NCI-H2196 (cell line): ENCODE measurements at regions not wholly inside any gene's neighbourhood (a gene's known extent, or its start where the extent isn't known, plus 50 kb on each side); places are given as distances from the start of the nearest gene placed in this dataset.
"Not testable (repeated sequence)": the region's sequence is repeated elsewhere in the genome, so short reads cannot be mapped to it uniquely, and the experiment has no call there.

Source experiments
- DNase-seq: peaks from one replicate; lab custom pipeline; 2025; ENCODE audit not compliant: unreplicated experiment; lab: John Stamatoyannopoulos, UW

DNA sequence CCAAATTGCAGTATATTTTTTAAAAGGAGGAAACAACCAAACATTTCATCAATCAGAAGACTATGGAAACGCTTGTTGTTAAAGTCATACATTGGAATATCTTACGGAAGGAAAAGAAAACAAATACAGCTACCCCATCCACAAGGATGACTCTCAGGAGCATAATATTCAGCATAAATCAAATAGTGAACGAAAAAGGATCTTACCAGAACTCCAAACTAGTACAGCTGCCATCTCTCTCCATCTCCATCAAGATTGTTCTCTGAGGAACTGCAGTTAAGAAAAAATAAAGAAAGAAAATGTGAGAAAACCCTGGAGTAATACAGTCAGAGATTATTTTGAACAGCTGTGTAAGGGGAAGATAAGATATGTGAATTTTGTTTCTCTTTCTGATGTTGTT lies 299.8 kb upstream of the CNTN5 start:
- DNase-seq, result no peak

DNA sequence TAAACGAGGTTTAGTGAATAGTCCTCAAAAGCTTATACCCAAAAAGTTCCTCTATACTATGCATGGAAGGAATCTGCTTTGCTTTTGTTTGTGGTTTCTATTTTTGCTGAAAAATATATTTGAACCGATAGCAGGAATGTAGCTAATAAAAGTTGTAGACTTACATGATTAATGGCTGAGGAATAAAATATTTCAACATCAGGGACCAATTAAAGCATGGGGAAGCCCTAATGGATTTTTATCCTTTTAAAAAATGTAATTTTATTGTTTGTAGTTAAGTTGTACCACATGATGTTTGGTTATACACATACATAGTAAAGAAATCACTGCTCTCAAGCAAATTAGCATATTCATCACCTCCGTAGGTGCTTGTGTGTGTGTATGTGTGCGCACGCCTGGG lies 295.3 kb upstream of the CNTN5 start:
- no peak for DNase-seq

DNA sequence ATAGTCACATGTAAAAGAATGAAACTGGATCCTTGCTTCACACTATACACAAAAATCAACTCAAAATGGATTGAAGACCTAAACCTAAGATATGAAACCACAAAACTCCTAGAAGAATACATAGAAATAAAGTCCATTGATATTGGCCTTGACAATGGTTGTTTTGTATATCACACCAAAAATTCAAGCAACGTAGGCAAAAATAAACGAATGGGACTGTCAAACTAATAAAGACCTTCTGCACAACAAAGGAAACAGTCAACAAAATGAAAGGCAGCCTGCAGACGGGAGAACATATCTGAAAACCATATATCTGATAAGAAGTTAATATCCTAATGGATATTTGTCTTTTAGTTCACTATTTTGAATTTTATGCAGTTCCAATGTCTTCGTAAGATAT lies 292.3 kb upstream of the CNTN5 start:
- no peak for DNase-seq

DNA sequence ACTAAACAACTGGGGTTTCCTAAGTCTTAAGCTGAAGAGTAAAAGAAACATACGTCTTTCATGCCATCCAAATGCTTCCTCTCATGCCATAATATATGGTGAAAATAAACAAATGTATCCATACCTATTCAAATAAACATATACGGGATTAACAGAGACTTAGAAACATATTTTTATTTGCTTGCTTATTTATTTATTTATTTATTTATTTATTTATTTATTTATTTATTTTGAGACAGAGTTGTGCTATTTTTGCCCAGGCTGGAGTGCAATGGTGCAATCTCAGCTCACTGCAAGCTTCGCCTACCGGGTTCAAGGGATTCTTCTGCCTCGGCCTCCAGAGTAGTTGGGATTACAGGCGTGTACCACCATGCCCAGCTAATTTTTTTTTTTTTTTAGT lies 291.6 kb upstream of the CNTN5 start:
- DNase-seq, result no peak

DNA sequence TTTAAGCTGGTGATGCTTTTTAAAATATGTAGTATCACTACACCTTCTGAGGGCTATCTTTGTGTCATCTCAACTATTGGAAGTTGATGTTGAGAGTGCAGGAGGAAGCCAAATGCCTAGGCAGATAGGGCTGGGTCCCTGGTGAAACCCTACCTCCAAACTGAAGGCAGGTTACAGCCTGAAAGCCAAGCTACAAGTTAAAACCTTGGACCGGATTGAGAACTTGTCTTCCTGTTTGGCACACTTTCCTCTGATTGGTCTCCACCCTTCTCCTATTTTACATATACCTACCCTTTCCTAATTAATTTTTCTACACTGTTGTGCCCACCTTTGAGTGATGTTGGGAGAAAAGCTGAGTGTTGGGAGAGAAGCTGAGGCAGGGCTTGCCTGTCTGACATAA lies 287.8 kb upstream of the CNTN5 start:
- DNase-seq, result no peak

DNA sequence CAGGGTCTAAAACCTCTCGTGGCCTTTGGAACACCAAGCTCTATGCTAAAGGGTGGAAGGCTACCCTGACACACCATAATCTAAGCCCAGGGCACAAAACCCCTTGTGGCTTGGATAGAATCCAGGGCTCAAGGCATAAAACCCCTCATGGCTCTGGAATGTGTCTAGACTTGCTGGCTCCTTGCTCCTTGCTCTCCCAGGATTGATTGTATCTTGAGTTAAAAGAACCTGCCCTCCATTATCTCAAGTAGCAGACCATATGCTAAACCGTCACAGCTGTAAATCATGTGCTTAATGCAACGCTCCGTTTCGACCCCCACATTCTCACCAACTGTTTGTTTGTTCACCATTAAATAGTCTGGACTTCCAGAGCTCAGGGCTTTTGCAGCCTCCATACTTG lies 287.4 kb upstream of the CNTN5 start:
- DNase-seq, result not testable (repeated sequence)

DNA sequence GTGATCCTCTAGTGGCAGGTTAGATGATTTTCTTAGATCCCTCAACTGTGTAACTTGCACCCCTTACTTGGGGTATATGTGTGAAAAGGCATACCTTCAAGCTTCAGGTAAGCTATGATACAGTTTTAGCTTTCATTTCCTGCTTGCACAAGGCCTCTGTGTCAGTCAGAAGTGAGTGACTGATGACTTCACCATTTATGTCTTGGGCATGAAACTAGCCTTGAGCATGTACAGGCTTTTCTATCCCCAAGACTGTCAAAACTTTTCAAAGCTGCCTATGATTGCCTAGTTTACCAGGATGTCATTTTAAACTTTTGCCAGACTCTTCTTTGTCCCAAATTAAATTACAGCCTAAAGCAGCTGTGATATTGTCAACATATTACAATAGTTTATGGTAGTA lies 286.1 kb upstream of the CNTN5 start:
- DNase-seq, result no peak

DNA sequence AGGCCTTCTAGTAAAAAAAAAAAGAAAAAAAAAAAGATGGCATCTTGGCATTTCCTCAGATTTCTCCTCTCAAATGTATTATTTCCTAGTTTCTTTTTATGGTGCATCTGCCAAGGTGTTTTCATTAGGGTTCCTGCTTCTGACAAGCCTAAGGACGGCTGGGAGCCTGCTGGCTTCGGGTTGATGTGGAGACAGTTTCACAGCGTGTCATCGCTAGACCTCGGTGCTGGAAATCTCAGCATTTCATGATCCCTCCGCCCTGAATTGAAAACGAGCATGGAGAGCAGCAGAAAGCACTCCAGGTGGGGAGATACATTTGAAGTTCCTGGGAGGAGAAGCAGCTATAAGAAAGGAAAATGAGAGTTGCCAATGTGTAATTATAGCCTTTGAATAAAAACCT lies 283.9 kb upstream of the CNTN5 start:
- no peak for DNase-seq

DNA sequence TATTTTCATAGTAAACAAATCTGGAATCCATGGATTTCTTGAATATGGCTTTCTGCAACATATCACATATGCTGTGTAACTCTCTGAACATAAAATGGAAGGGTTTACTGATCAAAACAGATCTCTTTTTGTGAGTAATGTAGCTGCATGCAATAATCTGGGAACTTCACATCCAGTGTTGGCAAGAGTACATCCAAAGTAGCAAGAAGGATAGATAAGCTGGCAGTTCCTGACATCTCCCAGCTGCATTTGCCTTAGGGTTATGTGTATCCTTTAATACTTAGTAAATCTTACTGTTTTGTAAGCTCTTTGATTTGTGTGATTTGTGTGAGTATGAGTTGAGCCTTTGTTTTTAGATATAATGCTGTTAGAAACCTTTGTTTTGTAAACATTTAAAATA lies 280.4 kb upstream of the CNTN5 start:
- DNase-seq, result no peak

DNA sequence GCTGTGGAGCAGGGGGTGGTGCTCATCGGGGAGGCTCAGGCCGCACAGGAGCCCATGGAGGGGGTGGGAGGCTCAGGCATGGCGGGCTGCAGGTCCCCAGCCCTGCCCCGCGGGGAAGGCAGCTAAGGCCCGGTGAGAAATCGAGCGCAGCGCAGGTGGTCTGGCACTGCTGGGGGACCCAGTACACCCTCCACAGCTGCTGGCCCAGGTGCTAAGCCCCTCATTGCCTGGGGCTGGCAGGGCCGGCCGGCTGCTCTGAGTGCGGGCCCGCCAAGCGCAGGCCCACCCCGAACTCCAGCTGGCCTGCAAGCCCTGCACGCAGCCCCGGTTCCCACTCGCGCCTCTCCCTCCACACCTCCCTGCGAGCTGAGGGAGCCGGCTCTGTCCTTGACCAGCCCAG lies 257.3 kb upstream of the CNTN5 start:
- DNase-seq, result not testable (repeated sequence)

DNA sequence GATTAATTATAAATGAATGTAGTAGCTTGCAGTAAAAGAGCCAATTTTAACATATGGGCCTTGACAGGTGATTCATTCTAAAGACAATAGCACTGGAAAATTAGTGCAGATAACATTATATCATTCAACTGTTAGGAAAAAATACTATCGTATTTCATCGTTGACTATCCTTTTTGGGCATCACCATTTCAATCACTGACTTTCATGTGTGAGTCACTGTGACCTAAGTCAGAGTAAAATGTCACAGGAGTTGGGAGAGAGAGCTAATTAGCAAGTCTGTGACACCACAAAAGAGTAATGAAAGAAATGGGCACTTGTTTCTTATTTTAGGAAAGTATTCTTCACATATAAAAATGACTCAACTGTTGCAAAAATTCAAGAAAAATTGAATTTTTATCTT lies 253.8 kb upstream of the CNTN5 start:
- DNase-seq, result no peak

DNA sequence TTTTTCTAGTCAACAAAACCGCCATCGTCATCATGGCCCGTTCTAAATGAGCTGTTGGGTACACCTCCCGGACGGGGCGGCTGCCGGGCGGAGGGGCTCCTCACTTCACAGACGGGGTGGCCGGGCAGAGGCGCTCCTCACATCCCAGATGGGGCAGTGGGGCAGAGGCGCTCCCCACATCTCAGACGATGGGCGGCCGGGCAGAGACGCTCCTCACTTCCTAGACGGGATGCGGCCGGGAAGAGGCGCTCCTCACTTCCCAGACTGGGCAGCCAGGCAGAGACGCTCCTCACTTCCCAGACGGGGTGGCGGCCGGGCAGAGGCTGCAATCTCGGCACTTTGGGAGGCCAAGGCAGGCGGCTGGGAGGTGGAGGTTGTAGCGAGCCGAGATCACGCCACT lies 250.7 kb upstream of the CNTN5 start:
- not testable (repeated sequence) for DNase-seq

DNA sequence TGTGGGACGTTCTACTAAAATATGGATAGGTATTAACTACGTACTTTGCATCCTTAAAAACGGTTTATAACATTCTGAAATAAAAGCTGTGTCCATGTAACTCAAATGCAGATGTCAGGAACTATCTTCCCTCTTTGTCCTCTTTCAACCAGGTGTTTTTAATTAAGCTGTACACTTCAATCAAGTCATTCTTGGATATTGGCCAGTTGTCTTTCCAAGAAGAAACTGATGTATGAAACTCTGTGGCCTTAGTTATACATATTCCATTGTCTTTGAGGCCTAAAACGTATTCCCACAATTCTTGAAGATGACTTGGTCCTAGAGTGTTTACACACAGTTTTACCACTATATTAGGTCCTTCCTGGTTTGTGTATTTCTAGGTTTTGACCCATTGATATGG lies 249.0 kb upstream of the CNTN5 start:
- DNase-seq, result no peak

DNA sequence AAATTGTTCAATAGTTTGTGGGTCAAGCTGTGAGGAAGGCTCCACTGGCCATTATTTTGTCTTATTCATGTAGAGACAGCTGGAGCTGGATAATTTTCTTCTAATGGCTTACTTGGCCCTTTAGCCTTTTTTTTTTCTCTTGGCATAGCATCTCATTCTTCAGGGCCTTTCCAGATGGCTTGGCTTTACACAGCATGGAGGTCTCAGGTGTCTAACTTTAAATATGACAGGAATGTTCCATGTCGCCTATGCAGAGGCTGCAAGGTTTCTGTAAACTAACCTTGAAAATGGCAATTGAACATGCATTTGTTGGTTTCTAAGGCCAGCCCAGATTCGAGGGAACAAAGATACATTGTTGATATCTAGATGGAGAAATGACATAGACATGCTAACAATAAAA lies 247.9 kb upstream of the CNTN5 start:
- DNase-seq, result no peak

DNA sequence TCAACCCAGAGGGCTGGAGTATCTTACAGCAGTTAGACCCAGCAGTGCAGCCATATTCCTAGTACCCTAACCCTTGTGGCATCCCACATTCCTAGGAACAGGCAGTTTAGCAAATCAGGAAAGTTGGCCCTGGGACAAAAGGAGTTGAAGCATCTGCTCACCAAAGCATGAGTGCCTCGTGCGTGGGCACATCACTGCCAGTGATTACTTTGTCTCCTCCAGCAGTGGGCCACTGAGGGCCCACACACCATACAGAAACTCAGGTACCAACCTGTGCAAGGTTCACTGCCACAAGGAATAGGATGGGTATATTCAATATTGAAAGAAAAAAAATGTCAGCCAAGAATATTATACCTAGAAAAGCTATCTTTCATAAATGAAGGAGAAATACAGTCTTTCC lies 227.5 kb upstream of the CNTN5 start:
- no peak for DNase-seq

DNA sequence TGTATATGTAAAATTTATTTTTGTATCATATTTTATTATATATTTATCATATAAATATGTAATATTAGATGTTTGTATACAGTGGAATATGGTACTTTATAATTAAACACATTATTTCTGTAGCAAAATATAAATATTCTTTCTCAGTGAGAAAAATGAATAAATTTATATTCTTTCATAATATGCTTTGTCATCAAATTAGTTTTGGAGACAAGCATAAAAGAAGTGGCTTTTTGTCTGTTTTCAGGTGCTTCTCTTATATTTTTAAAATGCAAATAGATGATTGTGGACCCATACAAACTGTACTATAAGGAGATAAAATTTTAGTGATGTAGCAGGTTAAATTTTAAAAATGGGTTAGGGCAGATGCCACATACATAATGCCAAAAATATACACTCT lies 222.4 kb upstream of the CNTN5 start:
- DNase-seq, result no peak

DNA sequence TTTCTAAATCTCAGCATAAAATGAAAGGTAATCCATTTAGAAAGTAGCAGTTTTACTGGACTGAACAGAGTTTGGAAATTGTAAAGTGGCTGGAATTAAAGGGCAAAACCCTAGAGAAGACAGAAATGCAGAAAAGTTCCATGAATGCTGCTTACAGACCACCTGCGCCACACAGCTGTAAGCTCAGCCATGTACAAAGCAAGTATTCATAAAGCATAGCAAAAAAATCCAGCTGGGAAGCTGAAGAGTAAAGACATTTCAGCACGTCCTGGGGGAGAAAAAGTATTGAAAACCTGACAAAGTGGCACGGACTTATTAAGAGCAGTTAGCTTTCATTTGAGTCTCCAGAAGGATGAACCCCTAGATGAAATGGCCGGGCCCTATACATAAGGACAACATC lies 220.1 kb upstream of the CNTN5 start:
- DNase-seq, result no peak

DNA sequence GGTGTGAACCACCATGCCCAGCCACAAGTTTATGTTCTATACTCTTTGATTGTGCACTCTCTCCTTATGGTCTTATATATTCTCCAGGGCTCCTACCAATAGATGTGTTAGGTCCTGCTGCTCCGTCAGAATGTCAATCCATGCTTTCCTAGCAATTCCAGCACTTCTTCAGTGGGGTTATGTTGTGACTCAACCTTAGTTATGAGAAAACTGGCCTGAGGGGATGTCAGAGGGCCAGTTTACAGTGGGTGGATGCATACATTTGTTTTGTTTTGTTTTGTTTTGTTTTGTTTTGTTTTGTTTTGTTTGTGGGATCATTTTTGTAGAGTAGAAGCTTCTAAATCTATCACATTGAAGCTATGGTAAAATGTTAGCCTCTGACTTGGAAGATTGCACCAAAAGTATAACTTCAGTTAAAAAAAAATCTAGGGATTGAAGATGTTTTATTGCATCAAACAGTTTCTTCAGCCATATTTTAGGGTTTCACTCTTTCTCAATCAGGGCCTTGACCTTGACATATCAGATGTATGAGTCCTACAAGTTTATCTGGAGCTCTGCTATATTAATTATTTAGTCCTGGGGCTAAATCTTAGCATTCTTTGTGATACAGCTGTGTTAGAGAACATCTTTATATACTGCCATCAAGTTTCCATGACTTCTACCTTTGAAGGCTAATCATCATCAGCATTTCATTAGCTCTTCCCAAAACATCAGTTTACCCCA lies 191.6 kb upstream of the CNTN5 start:
- no peak for DNase-seq

DNA sequence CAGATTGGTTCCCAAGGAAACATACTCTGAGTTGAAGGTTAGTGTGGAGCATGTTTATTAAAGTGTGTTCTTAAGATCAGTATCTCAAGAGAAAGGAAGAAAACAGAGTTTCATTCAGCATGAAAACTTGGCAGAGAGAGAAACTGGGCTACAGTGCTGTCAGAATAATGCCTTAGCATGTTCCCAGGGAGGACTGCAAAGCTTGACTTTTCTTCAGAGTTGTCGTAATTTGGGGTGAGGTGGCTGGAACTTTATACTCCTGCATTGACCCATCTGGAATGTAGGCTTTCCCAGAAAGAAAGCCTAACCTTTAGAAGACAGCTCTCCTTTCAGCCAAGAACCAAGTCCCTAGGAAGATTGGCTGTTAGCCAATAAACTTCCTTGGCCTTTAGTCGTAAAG lies 190.8 kb upstream of the CNTN5 start:
- DNase-seq, result no peak

DNA sequence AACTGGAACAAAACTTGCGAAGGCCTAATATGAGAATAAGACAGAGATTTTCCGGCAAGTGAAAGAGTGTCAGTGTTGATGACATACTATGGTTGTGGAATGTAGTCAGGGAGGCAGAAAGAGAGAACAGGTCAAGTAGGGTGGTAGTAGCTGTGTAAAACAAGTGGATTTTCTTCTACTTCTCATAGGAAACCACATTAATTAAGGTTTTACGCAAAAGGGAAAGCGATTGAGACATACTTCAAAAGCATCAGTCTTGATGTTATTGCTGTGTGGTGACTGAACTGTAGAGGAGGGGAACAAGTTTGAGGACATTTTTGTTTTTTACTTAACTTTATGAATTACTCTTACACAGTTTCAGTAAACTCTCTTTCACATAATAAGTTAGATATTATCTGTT lies 186.0 kb upstream of the CNTN5 start:
- DNase-seq, result no peak

DNA sequence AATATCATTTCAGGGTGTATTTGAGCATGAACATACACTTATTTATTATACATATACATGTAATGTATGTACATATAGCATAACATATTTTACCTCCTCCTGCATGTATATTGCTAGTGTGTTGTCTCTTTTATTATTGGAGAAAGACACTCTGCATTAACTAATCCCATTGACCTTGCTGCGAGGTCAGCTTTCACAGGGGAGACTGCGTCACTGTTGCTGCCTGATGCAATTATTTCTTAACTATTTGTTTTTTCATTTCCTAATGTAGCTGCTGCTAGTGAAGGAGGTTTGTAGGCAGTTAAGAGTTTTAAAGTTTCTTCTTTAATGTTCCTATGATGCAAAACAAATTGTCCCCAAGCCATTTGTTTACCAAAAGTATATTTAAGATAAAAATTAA lies 185.4 kb upstream of the CNTN5 start:
- DNase-seq, result no peak

DNA sequence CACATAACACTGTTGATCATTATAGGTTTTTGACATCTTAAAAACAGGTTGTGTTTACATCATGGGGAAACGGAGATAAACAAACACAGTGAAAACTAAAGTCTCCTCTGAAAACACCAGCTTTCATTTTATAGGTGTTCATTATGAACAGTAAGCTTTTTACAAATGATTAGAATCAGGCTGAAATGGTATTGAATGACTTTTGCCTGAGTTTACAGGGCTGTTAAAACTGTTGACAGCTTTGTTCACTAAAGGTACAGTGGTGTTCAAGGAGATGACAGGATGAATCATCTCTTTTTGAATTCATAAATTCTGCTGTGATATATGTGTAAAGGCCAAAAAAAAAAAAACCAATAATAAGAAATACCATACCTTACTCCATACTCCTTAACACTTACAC lies 184.6 kb upstream of the CNTN5 start:
- no peak for DNase-seq

DNA sequence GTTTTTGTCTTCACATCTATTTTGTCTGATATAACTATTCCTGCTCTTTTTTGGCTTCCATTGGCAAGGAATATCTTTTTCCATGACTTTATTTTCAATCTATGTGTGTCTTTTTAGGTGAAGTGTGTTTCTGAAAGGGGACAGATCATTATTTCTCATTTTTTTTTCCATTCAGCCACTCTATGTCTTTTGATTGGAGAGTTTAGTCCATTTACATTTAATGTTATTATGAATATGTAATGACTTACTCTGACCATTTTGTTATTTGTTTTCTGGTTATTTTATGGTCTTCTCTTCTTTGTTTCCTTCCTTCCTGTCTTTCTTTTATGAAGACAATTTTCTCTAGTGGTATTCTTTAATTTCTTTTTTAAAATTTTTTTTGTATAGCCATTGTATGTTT lies 178.6 kb upstream of the CNTN5 start:
- DNase-seq, result no peak

DNA sequence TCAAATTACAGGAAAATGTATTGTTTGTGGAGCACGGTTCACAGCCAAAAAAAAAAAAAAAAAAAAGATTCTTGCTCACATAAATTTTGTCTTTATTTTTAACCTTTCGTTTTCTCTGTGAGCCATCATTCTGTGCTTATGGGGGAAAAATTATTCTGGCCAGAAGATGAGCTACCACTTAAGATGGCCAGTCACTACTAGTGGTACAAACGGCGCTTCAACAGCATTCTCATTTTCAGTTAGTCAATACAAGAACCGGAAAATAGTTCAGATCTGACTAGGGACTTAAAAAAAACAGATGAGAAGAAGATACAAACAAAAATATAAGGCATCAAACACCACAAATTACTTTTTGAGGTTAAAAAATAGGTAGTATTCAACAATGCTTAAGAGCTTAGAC lies 158.6 kb upstream of the CNTN5 start:
- no peak for DNase-seq
